GM12892 (cell line): ENCODE measurements at regions not wholly inside any gene's neighbourhood (a gene's known extent, or its start where the extent isn't known, plus 50 kb on each side); places are given as distances from the start of the nearest gene placed in this dataset.
"Not testable (repeated sequence)": the region's sequence is repeated elsewhere in the genome, so short reads cannot be mapped to it uniquely, and the experiment has no call there.

Source experiments
- DNase-seq: peaks from one replicate; pipeline ENCODE4 v3.0.0; 2011; ENCODE audit not compliant: insufficient read length
- FAIRE-seq: peaks from 2 replicates; lab custom pipeline; 2011; peaks lifted over from hg19 to GRCh38; lab: Jason Lieb, UNC
- POLR2A ChIP-seq: IDR thresholded peaks from 2 replicates; pipeline ENCODE4 v1.6.1; 2011; ENCODE audit warnings: low read depth, low read length, control low read depth
- POLR2AphosphoS5 ChIP-seq: IDR thresholded peaks from 2 replicates; pipeline ENCODE4 v1.6.1; 2011; ENCODE audit warnings: low read depth, low read length, control low read depth
- TAF1 ChIP-seq: IDR thresholded peaks from 2 replicates; pipeline ENCODE4 v1.6.1; 2011; ENCODE audit warnings: low read depth, mild to moderate bottlenecking, control low read depth, low read length, borderline replicate concordance

- FAIRE-seq, result no peak
- DNase-seq, result no peak
- TF ChIP-seq POLR2AphosphoS5 (no peak), POLR2A (no peak), TAF1 (no peak)
Observed at GRCh38 chr2:239736358-239737143, 288.6 kb downstream of the NDUFA10 start.

- no peak for TF ChIP-seq POLR2AphosphoS5
- TF ChIP-seq TAF1, result no peak
- TF ChIP-seq POLR2A, result no peak
- DNase-seq (no peak), FAIRE-seq (no peak)
Observed at GRCh38 chr2:239735829-239736357, 289.2 kb downstream of the NDUFA10 start.

DNA sequence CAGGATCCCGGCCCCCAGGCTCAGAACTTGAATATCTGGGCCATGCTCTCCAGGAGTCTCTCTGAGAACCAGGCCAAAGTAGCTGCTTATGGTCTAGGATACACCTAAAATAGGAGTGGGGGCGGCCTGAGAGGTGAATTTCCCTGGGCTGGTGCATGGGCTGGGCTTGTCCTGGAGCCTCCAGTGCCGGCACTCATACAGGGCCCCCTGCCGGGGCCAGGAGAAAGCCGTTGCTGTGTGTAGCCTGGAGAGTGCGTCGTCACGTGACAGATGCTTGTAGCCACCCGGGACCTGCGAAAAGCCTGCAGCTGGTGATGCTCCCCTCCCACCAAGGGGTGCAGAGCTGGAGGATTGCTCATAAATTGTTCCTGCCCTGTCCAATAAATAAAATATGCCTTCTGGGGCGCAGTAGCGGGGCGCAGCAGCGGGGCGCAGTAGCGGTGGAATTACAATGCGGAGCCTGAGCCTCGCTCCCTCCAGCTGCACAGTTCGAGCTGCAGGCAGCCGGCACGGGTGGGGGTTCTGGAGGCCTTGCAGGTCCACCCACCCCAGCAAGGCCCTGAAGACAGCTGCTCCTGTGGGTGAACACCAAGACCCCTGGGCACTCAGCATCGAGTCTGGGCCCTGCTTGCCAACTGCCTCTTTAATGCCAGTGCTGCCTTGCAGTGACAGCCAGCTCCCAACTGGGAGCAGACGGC, 289.9 kb downstream of the NDUFA10 start:
- DNase-seq (no peak), FAIRE-seq (no peak)
- no peak for TF ChIP-seq POLR2A
- no peak for TF ChIP-seq POLR2AphosphoS5
- TF ChIP-seq TAF1, result no peak

GRCh38 chr2:239734436-239735005, 290.6 kb downstream of the NDUFA10 start:
- DNase-seq (no peak), FAIRE-seq (no peak)
- TF ChIP-seq POLR2A (no peak), POLR2AphosphoS5 (no peak), TAF1 (no peak)

DNA sequence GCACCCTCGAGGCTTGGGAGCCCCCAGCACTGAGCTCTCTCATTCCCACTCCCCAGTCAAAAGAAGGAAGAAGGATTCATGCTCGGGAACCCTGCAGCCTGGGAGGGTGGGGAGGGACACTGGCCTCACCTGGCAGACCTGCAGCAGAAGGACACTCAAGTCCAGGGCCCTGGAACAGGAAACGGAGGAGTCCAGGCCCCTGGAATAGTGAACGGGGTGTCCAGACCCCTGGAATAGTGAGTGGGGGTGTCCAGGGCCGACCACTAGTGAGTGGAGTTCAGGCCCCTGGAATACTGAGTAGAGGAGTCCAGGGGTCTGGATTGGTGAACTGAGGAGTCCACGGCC, 292.5 kb downstream of the NDUFA10 start:
- FAIRE-seq (no peak), DNase-seq (no peak)
- TF ChIP-seq POLR2A (no peak), TAF1 (no peak), POLR2AphosphoS5 (no peak)

GRCh38 chr2:239731998-239732665, 293.0 kb downstream of the NDUFA10 start:
- FAIRE-seq, result no peak
- TF ChIP-seq POLR2AphosphoS5 (no peak), TAF1 (no peak), POLR2A (no peak)

DNA sequence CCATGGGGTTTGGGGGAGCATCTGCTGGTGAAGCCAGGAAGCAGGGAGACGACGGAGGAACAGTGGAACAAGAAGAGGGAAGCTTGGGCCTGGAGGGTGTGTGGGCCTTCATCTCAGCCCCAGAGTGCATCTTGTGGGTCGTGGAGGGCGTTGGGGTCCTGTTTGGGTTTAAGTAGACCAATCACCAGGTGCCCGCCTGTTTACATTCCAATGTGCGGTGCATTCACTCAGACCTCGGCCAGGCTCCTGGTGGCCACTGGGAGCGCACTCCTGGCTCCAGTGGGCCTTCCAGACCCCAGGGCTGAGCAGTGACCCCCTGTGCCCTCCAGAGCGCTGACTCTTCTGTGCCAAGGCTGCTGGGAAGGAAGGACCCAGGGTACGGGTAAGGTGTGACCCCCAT, 293.7 kb downstream of the NDUFA10 start:
- FAIRE-seq, result no peak
- DNase-seq, result no peak
- TF ChIP-seq POLR2AphosphoS5, result no peak

More at GRCh38 chr2:239731998-239732665, 293.0 kb downstream of the NDUFA10 start:
- DNase-seq, result no peak

DNA sequence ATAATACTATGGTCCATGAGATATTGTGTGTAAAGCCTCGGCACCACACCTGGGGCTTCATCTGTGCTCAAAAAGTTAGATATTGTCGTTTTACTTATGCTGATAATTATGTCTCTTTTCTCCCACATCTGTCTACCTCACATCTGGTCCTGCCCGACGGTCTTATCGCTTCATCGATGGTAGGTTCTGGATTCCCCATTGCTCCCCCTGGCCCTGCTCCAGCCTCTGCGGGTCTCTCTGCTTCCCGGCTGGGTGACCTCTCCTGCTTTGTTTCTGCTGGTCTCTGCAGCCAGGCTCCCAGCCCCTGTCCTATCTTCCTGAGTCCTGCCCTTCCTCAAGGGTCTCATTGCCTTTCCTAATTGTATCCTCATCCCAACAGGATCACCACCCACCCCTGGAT, 294.2 kb downstream of the NDUFA10 start:
- no peak for DNase-seq
- TF ChIP-seq POLR2AphosphoS5, result no peak
- no peak for TF ChIP-seq TAF1
- no peak for TF ChIP-seq POLR2A
- no peak for FAIRE-seq

GRCh38 chr2:239730567-239730882, 294.6 kb downstream of the NDUFA10 start:
- not testable (repeated sequence) for DNase-seq, FAIRE-seq

DNA sequence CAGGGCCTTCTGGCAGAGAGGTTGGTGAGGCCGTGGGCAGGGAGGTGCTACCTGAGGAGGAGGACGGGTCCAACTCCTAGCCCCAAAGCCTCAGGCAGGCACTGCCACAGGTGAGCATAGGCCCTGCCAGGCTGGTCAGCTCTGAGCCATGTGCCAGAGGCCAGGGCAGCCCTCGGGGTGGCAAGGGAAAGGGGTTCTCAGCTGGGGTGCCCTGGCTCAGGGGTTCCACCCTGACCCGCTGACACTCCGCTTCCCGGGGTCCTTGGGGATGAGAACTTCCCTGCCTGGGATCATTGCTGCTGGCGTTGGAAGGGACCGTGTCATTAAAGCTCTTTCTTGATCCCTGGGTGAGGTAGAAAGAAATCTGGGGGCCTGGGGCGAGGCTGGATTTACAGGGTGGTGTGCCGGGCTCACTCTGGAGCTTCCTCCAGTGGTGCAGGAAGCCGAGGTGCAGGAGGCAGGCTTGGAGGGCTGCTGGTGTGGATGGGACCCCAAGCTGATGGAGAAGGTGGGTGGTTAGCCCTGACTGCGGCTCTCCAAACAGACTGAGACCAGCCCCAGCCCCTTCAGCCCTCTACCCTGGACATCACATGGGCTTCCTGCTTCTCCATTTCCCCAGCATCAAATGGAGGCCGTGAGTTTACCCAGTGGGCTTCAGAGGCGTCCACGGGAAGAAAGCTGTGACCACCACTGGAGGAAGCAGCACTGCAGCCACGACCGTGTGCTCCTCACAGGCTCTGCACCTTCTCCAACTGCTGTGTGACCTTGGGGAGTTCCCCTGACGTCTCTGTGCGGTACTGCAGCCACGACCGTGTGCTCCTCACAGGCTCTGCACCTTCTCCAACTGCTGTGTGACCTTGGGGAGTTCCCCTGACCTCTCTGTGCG, 295.2 kb downstream of the NDUFA10 start:
- DNase-seq, result no peak
- no peak for TF ChIP-seq POLR2A
- no peak for TF ChIP-seq TAF1
- TF ChIP-seq POLR2AphosphoS5, result no peak
- FAIRE-seq, result no peak

DNA sequence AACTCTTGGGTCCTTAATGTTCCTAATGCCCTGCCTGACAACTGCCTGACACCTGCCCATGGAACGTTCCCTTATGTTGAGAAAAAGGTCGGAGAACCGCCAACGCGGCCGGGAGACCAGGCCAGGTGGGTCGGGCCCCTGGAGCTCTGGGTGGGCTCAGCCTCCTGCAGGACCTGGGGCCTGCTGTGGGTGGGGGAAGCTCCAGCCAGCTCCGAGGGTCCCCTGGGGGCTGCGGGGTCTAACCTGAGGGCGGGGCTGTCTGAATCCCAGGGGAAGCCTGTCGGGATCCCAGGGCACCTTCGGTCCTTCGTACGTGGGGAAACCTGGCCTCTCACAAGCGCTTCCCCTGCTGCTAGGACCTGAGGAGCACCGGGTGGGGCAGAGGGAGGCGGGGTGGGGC, 296.0 kb downstream of the NDUFA10 start:
- TF ChIP-seq POLR2AphosphoS5 (no peak), POLR2A (no peak), TAF1 (no peak)
- FAIRE-seq, result no peak
- no peak for DNase-seq
